ENCODE measurements at regions not wholly inside any gene's neighbourhood (a gene's known extent, or its start where the extent isn't known, plus 50 kb on each side); places are given as distances from the start of the nearest gene placed in this dataset.

DNA sequence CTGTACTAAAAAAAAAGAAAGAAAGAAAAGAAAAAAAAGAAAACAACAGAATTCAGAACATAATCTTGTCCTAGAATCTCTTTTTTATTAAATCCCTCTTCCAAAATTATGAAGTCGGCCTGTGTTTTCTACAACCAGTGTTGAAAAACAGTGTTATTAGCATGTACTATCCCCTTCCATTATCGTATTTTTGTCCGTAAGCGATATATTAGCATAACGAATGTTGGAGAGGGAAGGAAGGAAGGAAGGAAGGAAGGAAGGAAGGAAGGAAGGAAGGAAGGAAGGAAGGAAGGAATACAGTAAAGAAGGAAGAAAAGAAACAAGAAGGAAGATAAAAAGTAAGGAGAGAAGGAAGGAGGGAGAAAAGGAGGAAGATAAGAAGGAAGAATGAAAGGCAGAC is 393.0 kb upstream of the TSHZ3 start:
- Histone ChIP-seq H3K9ac (ENCODE audit: low read depth in 1 of 2, low read length in 2 of 2) (no peak overlapping the region), H3K27ac (ENCODE audit: low read depth in 2 of 2, low read length in 2 of 2) (no peak overlapping the region), H3K27me3 (ENCODE audit: control insufficient read depth in 2 of 2, insufficient read depth in 2 of 2, low read length in 2 of 2) (no peaks in the 10 kb centered on the region)

DNA sequence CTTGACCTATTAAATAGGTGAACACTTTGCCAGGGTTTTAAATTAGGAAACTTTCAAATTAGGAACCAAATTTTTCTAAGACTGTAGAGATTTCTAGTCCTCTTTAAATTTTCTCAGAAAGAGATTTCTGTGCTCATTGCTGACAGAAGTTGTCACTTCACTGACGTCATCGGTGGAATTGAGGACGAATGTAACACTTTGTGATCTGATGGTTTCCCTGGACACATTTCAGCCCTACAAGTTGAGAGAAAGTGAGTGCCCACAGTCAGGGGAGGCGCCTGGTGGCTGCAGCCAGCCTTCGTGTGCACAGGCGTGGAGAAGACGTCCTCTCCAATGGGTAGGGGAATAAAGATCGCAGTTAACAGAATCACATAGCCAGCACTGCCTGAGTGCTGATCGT is 396.5 kb upstream of the TSHZ3 start:
- Histone ChIP-seq H3K36me3 (ENCODE audit: control insufficient read depth in 2 of 2, insufficient read depth in 2 of 2, low read length in 2 of 2) (no peaks in the 10 kb centered on the region), H3K27me3 (ENCODE audit: control insufficient read depth in 2 of 2, insufficient read depth in 2 of 2, low read length in 2 of 2) (no peaks in the 10 kb centered on the region), H3K27ac (ENCODE audit: low read depth in 2 of 2, low read length in 2 of 2) (no peak overlapping the region), H3K9ac (ENCODE audit: low read depth in 1 of 2, low read length in 2 of 2) (no peak overlapping the region), H3K9me3 (ENCODE audit: control insufficient read depth in 2 of 2, low read length in 2 of 2) (no peaks in the 10 kb centered on the region), H3K4me1 (ENCODE audit: control insufficient read depth in 2 of 2, insufficient read depth in 2 of 2, low read length in 2 of 2) (no peaks in the 10 kb centered on the region), H3K4me3 (ENCODE audit: low read length in 2 of 2) (no peak overlapping the region)

More for the DNA sequence above, 393.0 kb upstream of the TSHZ3 start:
- Histone ChIP-seq H3K9me3 (ENCODE audit: control insufficient read depth in 2 of 2, low read length in 2 of 2) (no peaks in the 10 kb centered on the region), H3K4me1 (ENCODE audit: control insufficient read depth in 2 of 2, insufficient read depth in 2 of 2, low read length in 2 of 2) (no peaks in the 10 kb centered on the region), H3K4me3 (ENCODE audit: low read length in 2 of 2) (no peak overlapping the region), H3K36me3 (ENCODE audit: control insufficient read depth in 2 of 2, insufficient read depth in 2 of 2, low read length in 2 of 2) (no peaks in the 10 kb centered on the region)

DNA sequence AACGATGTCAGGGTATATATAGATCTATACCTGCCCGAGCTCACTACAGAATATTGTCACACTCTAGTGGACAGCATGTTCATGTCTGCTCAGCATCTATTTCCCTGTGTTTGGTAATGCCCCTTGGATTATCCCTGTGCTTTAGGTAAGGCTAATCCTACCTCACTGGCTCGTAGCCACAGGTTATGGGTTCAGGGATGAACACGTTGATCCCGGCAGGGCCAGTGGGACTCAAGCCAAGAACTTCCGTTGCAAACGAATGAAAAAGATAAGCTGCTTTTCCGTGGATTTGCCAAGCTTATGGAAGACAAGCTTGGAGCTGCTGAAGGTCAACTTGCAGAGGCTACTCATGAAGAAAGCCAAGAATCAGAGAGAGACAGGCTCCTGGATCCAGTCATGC is 400.0 kb upstream of the TSHZ3 start:
- no peaks in the 10 kb centered on the region for H3K9me3 ChIP-seq (ENCODE audit: control insufficient read depth in 2 of 2, low read length in 2 of 2)
- no peak overlapping the region for H3K9ac ChIP-seq (ENCODE audit: low read depth in 1 of 2, low read length in 2 of 2)
- H3K36me3 ChIP-seq (ENCODE audit: control insufficient read depth in 2 of 2, insufficient read depth in 2 of 2, low read length in 2 of 2), result no peaks in the 10 kb centered on the region

DNA sequence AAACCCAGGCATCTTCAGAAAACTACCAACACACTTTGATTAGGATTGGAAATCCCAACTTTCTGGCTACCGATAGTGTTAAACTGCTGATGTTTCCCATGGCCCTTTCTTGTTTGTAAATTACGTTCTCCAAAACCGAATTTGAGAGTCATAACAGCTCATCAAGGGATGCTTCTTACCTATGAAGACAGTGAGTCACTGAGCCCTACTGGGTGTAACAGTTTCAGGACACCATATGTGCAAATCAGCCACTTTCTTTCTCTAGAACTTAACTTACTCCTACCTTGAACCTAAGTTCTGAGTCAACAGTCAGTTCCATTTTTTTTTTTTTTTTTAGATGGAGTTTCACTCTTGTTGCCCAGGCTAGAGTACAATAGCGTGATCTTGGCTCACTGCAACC is 410.1 kb upstream of the TSHZ3 start:
- Histone ChIP-seq H3K36me3 (ENCODE audit: control insufficient read depth in 2 of 2, insufficient read depth in 2 of 2, low read length in 2 of 2) (no peaks in the 10 kb centered on the region), H3K27ac (ENCODE audit: low read depth in 2 of 2, low read length in 2 of 2) (no peak overlapping the region), H3K9me3 (ENCODE audit: control insufficient read depth in 2 of 2, low read length in 2 of 2) (no peaks in the 10 kb centered on the region), H3K4me1 (ENCODE audit: control insufficient read depth in 2 of 2, insufficient read depth in 2 of 2, low read length in 2 of 2) (no peaks in the 10 kb centered on the region), H3K4me3 (ENCODE audit: low read length in 2 of 2) (no peak overlapping the region), H3K9ac (ENCODE audit: low read depth in 1 of 2, low read length in 2 of 2) (no peak overlapping the region), H3K27me3 (ENCODE audit: control insufficient read depth in 2 of 2, insufficient read depth in 2 of 2, low read length in 2 of 2) (no peaks in the 10 kb centered on the region)

More for the DNA sequence above, 400.0 kb upstream of the TSHZ3 start:
- Histone ChIP-seq H3K27ac (ENCODE audit: low read depth in 2 of 2, low read length in 2 of 2) (no peak overlapping the region), H3K4me3 (ENCODE audit: low read length in 2 of 2) (no peak overlapping the region), H3K27me3 (ENCODE audit: control insufficient read depth in 2 of 2, insufficient read depth in 2 of 2, low read length in 2 of 2) (no peaks in the 10 kb centered on the region), H3K4me1 (ENCODE audit: control insufficient read depth in 2 of 2, insufficient read depth in 2 of 2, low read length in 2 of 2) (no peaks in the 10 kb centered on the region)

DNA sequence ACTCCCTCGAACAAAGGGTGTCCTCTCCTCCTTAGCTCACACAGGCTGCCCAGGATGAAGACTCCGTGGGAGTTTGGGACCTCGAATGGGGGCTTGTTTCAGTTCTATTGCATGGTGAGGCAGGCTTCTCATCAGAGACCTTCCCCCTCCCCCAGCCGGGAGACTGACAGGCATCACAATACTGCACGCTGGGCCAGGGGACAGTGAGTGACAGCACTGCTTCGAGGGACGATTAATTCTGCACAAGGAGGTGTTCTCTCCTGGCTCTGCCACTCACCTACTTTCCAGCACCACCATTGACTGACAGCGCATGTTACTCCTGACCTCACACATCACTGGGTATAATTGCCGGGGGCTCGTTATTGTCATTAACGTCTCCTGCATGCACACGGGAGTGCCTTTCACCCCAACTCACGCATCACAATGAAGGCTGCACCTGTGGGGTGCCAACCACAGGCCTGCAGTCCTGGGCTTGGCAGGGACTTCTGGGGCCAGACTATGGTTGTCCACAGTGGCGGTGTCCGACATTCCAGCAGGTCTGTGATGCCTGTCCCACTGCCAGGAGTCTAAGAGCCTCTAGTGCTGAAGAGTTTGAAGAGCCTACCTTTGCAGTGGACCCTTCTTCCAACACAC is 412.2 kb upstream of the TSHZ3 start:
- no peaks in the 10 kb centered on the region for H3K4me1 ChIP-seq (ENCODE audit: control insufficient read depth in 2 of 2, insufficient read depth in 2 of 2, low read length in 2 of 2)
- H3K4me3 ChIP-seq (ENCODE audit: low read length in 2 of 2), result no peak overlapping the region
- H3K36me3 ChIP-seq (ENCODE audit: control insufficient read depth in 2 of 2, insufficient read depth in 2 of 2, low read length in 2 of 2), result no peaks in the 10 kb centered on the region
- no peaks in the 10 kb centered on the region for H3K9me3 ChIP-seq (ENCODE audit: control insufficient read depth in 2 of 2, low read length in 2 of 2)
- H3K27ac ChIP-seq (ENCODE audit: low read depth in 2 of 2, low read length in 2 of 2), result no peak overlapping the region
- no peaks in the 10 kb centered on the region for H3K27me3 ChIP-seq (ENCODE audit: control insufficient read depth in 2 of 2, insufficient read depth in 2 of 2, low read length in 2 of 2)
- H3K9ac ChIP-seq (ENCODE audit: low read depth in 1 of 2, low read length in 2 of 2), result no peak overlapping the region

DNA sequence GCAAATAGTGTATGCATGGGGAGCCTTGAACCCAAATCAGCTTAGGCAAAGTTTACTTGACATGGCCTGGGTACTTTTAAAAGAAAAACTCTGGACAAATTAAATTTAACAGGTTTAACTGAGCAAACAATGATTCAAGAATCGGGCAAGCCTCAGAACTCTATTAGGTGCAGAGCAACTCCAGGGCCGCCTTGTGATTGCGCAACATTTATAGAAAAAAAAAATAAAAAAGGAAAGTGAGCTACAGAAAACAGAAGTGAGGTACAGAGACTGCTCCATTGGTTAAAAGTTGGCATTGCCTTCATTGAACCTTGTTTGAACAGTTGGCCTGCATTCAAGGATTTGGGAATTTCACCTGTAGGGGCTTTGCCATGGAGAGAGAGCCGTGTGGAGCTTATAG is 421.0 kb upstream of the TSHZ3 start:
- no peak overlapping the region for H3K4me3 ChIP-seq (ENCODE audit: low read length in 2 of 2)
- H3K4me1 ChIP-seq (ENCODE audit: control insufficient read depth in 2 of 2, insufficient read depth in 2 of 2, low read length in 2 of 2), result no peaks in the 10 kb centered on the region
- no peak overlapping the region for H3K27ac ChIP-seq (ENCODE audit: low read depth in 2 of 2, low read length in 2 of 2)
- H3K27me3 ChIP-seq (ENCODE audit: control insufficient read depth in 2 of 2, insufficient read depth in 2 of 2, low read length in 2 of 2), result no peaks in the 10 kb centered on the region
- H3K36me3 ChIP-seq (ENCODE audit: control insufficient read depth in 2 of 2, insufficient read depth in 2 of 2, low read length in 2 of 2), result no peaks in the 10 kb centered on the region
- H3K9ac ChIP-seq (ENCODE audit: low read depth in 1 of 2, low read length in 2 of 2), result no peak overlapping the region
- H3K9me3 ChIP-seq (ENCODE audit: control insufficient read depth in 2 of 2, low read length in 2 of 2), result no peaks in the 10 kb centered on the region

DNA sequence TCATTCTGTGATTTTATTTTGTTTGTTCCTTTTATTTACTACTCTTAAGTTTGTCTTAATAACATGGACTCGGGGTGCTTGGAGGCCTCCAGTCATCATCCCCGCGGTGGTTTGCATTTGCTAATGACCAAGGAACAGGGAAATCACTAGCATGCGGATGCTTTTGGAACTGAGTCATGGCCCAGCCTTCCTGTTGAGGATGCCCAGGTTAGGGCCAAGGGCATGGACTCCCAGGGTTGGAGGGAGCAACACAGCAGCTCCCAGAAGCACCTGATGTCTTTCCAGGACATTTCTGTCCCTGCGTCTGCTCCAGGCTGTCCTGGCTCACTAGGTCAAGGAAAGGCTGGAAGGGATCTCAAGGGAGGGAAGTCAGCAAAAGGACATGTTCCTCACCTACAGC is 423.7 kb upstream of the TSHZ3 start:
- Histone ChIP-seq H3K4me3 (ENCODE audit: low read length in 2 of 2) (no peak overlapping the region), H3K36me3 (ENCODE audit: control insufficient read depth in 2 of 2, insufficient read depth in 2 of 2, low read length in 2 of 2) (no peaks in the 10 kb centered on the region), H3K27ac (ENCODE audit: low read depth in 2 of 2, low read length in 2 of 2) (no peak overlapping the region)

DNA sequence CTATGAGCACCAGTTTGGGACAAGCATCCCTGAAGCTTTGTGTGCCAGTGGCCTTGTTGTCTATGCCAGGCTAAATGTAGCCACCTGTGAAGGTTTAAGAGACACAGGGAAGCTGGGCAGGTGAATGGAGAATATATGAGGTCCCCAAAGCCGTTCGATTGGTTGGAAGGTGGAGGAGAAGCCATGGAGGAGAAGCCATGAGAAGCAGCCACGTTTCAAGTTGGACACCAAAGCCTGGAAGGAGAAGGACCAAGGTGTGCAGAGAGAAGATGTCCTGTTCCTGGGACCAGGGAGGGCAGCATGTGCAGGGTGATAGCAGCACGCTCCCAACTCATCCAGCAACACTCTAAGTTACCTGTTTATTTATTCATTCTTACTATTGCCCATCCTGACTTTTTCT is 432.3 kb upstream of the TSHZ3 start:
- Histone ChIP-seq H3K27me3 (ENCODE audit: control insufficient read depth in 2 of 2, insufficient read depth in 2 of 2, low read length in 2 of 2) (no peaks in the 10 kb centered on the region), H3K4me3 (ENCODE audit: low read length in 2 of 2) (no peak overlapping the region), H3K36me3 (ENCODE audit: control insufficient read depth in 2 of 2, insufficient read depth in 2 of 2, low read length in 2 of 2) (no peaks in the 10 kb centered on the region), H3K9ac (ENCODE audit: low read depth in 1 of 2, low read length in 2 of 2) (no peak overlapping the region), H3K27ac (ENCODE audit: low read depth in 2 of 2, low read length in 2 of 2) (no peak overlapping the region), H3K9me3 (ENCODE audit: control insufficient read depth in 2 of 2, low read length in 2 of 2) (no peaks in the 10 kb centered on the region), H3K4me1 (ENCODE audit: control insufficient read depth in 2 of 2, insufficient read depth in 2 of 2, low read length in 2 of 2) (no peaks in the 10 kb centered on the region)

More for the DNA sequence above, 423.7 kb upstream of the TSHZ3 start:
- no peaks in the 10 kb centered on the region for H3K27me3 ChIP-seq (ENCODE audit: control insufficient read depth in 2 of 2, insufficient read depth in 2 of 2, low read length in 2 of 2)
- no peaks in the 10 kb centered on the region for H3K9me3 ChIP-seq (ENCODE audit: control insufficient read depth in 2 of 2, low read length in 2 of 2)
- no peaks in the 10 kb centered on the region for H3K4me1 ChIP-seq (ENCODE audit: control insufficient read depth in 2 of 2, insufficient read depth in 2 of 2, low read length in 2 of 2)
- no peak overlapping the region for H3K9ac ChIP-seq (ENCODE audit: low read depth in 1 of 2, low read length in 2 of 2)

DNA sequence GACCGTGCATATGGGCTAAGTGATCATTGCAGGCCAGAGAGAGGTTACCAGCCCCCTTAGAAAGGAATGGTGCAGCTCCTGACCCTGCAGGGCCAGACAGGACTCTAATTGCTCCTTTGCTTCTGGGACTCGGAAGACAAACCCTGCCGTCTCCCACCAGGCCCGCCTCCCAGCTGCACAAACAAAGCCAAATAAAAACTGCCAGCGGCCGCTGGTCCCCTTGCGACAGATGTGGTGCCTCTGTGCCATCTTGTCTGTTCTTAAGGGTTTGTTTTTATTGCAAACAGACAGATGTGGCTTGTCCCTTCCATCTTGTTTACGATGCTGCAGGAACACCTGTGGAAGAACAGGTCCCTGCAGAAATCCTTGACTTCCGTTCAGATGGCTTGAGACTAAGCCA is 434.4 kb upstream of the TSHZ3 start:
- H3K27ac ChIP-seq (ENCODE audit: low read depth in 2 of 2, low read length in 2 of 2), result no peak overlapping the region
- H3K9ac ChIP-seq (ENCODE audit: low read depth in 1 of 2, low read length in 2 of 2), result no peak overlapping the region
- no peaks in the 10 kb centered on the region for H3K9me3 ChIP-seq (ENCODE audit: control insufficient read depth in 2 of 2, low read length in 2 of 2)
- no peak overlapping the region for H3K4me3 ChIP-seq (ENCODE audit: low read length in 2 of 2)
- H3K27me3 ChIP-seq (ENCODE audit: control insufficient read depth in 2 of 2, insufficient read depth in 2 of 2, low read length in 2 of 2), result no peaks in the 10 kb centered on the region
- H3K36me3 ChIP-seq (ENCODE audit: control insufficient read depth in 2 of 2, insufficient read depth in 2 of 2, low read length in 2 of 2), result no peaks in the 10 kb centered on the region
- H3K4me1 ChIP-seq (ENCODE audit: control insufficient read depth in 2 of 2, insufficient read depth in 2 of 2, low read length in 2 of 2), result no peaks in the 10 kb centered on the region

DNA sequence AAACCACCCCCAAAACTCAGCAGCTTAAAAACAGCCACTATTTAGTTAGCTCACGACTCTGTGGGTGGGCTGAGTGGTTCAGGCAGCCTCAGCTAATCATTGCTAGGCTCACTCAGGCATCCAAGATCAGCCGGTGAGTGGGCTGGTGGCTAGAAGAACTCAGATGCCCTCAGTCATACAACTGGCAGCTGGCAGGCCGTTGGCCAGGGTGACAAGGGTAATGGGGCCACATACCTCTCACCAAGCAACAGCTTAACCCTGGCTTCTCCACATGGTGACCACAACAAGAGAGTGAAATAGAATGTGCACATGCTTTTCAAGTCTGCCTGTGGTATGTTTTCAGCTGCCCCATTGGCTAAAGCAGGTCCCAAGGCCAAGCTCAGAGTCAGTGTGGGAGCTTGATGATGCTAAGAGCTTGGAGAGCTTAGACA is 435.4 kb upstream of the TSHZ3 start:
- Histone ChIP-seq H3K9me3 (ENCODE audit: control insufficient read depth in 2 of 2, low read length in 2 of 2) (no peaks in the 10 kb centered on the region), H3K9ac (ENCODE audit: low read depth in 1 of 2, low read length in 2 of 2) (no peak overlapping the region), H3K27me3 (ENCODE audit: control insufficient read depth in 2 of 2, insufficient read depth in 2 of 2, low read length in 2 of 2) (no peaks in the 10 kb centered on the region), H3K36me3 (ENCODE audit: control insufficient read depth in 2 of 2, insufficient read depth in 2 of 2, low read length in 2 of 2) (no peaks in the 10 kb centered on the region), H3K4me1 (ENCODE audit: control insufficient read depth in 2 of 2, insufficient read depth in 2 of 2, low read length in 2 of 2) (no peaks in the 10 kb centered on the region), H3K27ac (ENCODE audit: low read depth in 2 of 2, low read length in 2 of 2) (no peak overlapping the region), H3K4me3 (ENCODE audit: low read length in 2 of 2) (no peak overlapping the region)

DNA sequence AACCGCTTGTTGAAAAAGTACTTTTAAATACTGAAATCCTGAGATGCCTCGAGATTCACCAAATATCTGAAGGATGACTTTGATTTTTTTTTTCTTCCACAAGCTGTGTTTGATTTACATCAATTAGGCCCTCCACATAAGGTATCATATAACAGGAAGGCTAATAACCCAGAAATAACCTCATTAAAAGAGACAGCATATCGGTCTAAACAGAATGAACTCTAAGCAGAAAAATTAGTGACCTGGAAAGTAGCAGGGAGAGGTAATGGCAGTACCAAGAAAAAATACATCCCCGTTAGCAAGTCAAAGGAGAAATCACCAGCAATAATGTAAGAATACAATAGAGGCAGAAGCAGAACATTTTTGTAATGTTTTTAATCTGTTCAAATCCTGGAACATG is 452.4 kb upstream of the TSHZ3 start:
- Histone ChIP-seq H3K9me3 (ENCODE audit: control insufficient read depth in 2 of 2, low read length in 2 of 2) (no peaks in the 10 kb centered on the region), H3K9ac (ENCODE audit: low read depth in 1 of 2, low read length in 2 of 2) (no peak overlapping the region), H3K4me1 (ENCODE audit: control insufficient read depth in 2 of 2, insufficient read depth in 2 of 2, low read length in 2 of 2) (no peaks in the 10 kb centered on the region), H3K36me3 (ENCODE audit: control insufficient read depth in 2 of 2, insufficient read depth in 2 of 2, low read length in 2 of 2) (no peaks in the 10 kb centered on the region), H3K27ac (ENCODE audit: low read depth in 2 of 2, low read length in 2 of 2) (no peak overlapping the region), H3K27me3 (ENCODE audit: control insufficient read depth in 2 of 2, insufficient read depth in 2 of 2, low read length in 2 of 2) (no peaks in the 10 kb centered on the region), H3K4me3 (ENCODE audit: low read length in 2 of 2) (no peak overlapping the region)
